HG02571 (cell line): ENCODE measurements at regions not wholly inside any gene's neighbourhood (a gene's known extent, or its start where the extent isn't known, plus 50 kb on each side); places are given as distances from the start of the nearest gene placed in this dataset.

Source experiments
- ATAC-seq: cut with Tn5 transposase; IDR thresholded peaks from one replicate; pipeline ENCODE4 v1.9.1; 2021; ENCODE audit warnings: mild to moderate bottlenecking, moderate library complexity; ENCODE audit not compliant: unreplicated experiment

DNA sequence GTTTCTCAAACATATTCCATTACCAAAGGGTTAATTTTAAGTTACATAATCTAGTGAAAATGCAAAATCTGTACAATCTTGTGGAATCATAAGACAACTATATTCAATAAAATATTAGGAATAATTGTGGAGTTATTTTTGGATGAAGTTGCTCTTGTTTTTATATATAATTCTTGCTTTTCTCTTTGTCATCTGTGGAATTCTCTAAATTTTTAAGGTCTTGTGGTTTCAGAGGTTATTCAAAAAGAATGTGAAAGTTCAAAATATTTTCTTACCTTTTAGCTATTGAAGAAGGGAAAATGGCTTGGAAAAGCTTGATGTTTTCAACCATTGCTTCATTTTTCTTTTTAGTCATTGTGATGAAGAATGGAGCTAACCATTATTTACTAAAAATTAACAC lies 552.1 kb downstream of the TFEC start:
- ATAC-seq, result no peak

DNA sequence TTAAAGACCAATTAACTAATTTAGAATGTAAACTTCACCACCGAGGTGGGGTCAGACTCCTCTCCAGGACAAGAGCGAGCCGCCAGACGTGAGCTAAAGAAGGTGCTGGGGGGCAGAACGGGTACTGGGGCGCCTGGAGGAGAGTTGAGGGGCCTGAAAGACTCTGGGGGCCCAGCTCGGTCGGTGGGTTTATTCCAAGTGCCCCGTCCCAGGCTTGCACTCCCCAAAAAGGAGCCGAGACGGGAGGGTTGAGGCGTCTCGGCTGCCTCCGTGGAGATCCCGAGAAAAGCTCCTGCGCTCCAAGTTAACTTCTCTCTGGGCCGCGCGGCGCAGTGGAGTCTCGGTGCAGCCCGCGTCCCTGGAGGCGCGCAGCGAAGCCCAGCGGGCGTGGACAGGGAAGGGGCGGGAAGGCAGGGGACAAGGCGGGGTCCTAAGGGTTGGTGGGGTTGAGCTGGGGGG lies 553.3 kb downstream of the TFEC start:
- ATAC-seq, result no peak

DNA sequence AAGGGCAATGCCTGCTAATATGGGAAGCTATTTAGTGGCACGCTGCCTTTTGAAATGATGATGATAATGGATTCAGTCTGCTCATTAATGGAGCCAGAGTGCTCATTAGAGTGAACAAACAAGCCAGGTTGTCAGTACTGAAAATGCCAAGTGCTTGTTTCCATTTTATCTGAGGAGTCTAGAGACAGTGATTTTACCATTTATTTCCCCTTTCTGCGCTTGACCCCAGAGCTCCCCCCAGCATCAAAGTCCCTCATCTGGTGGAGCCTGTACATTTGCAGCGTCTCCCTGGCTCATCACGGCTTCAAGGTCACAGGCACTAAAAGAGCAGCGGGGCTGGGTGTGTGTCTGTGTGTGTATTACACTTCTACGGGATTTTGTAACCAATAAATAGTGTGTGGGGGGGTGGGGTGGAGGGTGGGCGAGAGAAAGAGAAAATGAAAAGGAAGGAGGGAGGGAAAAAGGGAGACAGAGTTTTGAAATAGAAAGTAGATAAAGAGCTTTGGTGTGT lies 553.8 kb downstream of the TFEC start:
- ATAC-seq, result no peak

DNA sequence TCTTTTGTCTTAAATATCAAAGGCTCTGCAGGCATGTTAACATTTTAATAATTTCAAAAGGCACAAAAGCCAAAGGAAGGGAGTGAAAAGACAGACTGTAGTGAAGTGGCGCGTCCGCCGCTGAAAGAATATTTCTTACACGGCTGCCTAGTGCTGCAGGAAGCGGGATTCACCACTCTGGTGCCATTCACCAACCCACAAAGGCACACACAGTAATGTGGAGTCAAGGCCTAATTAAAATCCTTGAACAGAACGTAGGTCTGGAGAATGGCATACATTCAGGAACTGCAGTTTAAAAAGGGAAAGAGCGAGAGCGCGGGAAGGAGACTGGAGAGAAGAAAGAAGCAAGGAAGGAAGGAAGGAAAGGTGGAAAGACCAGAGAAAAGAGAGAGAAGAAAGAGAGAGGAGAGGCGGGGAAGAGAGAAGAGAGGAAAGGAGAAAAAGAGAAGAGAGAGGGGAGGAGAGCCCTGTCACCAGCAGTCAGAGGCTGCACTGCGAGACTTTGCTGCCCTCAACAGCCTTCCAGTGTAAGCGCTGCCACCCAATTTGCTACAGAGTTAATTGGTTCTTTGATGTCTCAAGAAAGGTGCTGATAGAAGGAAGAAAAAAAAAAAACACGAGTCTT lies 554.0 kb downstream of the MDFIC start:
- ATAC-seq, result no peak

DNA sequence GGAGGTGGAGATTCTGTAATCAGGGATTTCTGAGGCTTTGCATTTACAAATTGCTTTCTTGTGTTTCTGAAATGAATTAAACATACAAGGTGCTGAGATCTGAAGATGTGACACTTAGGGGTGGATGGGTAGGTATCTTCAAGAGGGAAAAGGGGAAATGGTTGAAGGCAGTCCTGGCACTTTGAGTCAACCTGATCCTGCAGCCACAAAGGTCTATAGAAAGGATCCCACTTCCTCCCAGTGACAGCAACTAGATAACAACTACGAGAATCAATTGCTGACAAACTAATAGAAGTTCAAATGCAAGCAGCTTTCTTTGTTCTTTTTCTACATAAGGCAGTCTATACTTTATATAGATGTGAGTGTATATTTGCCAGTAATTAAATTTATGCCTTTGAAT lies 553.3 kb downstream of the MDFIC start:
- ATAC-seq, result no peak

- ATAC-seq, result no peak
These were observed 552.2 kb downstream of the MDFIC start for GRCh38 chr7:115474137-115474536.

GRCh38 chr7:115471891-115472290 lies 550.0 kb downstream of the MDFIC start:
- ATAC-seq, result no peak

GRCh38 chr7:115462301-115463015 lies 540.6 kb downstream of the MDFIC start:
- no peak for ATAC-seq

- ATAC-seq, result no peak
These were observed 527.8 kb downstream of the MDFIC start for GRCh38 chr7:115449689-115450088.

GRCh38 chr7:115447495-115447894 lies 525.6 kb downstream of the MDFIC start:
- no peak for ATAC-seq

GRCh38 chr7:115441033-115441432 lies 519.1 kb downstream of the MDFIC start:
- ATAC-seq, result no peak

DNA sequence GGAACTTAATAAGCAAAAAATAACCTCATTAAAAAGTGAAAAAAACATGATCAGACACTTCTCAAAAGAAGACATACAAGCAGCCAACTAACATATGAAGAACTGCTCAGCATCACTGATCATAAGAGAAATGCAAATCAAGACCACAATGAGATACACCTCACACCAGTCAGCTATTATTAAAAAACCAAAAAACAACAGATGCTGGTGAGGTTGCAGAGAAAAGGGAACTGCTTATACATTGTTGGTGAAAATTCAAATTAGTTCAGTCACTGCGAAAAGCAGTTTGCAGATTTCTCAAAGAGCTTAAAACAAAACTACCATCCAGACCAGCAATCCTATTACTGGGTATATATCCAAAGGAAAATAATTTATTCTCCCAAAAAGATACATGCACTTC lies 513.3 kb downstream of the MDFIC start:
- peak; percentile 82 for ATAC-seq

DNA sequence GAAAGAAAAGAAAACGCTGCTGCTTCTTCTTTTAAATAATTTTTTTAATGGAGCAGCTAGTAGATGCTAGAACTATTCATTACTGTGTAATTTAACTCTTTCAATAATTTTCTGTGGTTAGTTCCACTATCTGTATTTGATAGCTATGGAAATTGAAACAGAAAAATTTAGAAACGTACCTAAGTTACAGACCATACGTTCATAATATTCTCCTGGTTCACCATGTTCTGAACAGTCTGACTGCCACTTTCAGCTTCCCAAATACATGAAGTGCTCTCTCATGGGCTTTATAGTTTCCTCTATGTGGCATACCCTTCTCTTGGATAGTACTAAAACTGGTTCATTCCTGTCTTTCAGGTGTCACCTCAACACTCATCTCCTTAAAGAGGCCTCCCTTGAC lies 508.0 kb downstream of the MDFIC start:
- no peak for ATAC-seq

DNA sequence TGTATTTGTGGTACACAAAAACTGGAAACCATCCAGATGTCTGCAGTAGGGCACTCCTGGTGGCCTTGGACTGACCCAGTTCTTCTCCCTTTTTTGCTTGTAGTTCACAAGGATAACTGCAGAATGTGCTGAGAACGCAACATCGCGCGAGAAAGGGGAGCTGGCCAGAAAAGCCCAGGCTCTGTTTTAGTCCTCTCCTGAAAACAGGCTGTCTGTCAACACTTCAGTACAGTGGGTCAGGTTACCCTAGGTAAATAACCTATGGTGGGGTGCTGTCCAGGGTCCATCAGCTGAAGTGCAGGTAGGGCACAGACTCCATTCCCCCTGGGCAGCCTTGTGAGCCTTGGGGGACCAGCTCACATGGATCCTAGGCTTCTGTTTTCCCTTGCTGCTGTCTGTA lies 495.8 kb downstream of the MDFIC start:
- ATAC-seq, result no peak

- ATAC-seq, result peak; percentile 91
These were observed 489.2 kb downstream of the MDFIC start for GRCh38 chr7:115410972-115411686.

GRCh38 chr7:115410434-115410820 lies 488.5 kb downstream of the MDFIC start:
- ATAC-seq, result no peak

DNA sequence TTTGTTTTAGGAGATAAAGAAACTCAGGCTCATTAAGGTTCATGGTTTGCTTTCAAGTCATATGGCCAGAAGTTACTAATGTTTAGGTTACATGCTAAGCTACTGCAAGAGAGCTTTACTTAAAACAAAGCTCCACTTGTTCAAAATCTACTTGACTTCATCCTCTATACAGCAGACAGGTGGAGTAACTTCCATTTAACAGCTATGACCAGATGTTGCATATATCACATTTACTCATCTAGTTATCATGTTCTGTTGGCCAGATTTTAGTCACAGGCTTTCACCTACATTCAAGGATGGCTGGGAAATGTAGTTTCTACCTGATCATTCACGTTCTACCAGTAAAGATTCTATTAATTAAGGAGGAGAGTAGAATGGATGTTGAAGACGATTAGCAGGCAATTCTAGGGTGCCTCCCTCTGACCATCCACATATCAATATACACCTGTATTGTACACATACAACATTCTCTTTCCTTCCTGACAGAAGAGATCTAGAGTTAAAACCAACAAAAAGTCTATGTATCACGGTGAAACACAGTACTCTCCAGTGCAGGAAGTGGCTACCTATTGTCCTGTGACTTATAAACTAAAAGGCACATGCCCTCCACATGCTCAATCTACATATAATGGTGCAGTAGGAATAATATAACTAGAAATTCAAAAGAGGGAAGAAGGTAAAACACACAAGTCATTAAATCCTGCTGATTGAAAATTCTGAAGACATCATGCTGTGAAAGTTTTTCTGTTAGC lies 488.0 kb downstream of the MDFIC start:
- ATAC-seq, result no peak

DNA sequence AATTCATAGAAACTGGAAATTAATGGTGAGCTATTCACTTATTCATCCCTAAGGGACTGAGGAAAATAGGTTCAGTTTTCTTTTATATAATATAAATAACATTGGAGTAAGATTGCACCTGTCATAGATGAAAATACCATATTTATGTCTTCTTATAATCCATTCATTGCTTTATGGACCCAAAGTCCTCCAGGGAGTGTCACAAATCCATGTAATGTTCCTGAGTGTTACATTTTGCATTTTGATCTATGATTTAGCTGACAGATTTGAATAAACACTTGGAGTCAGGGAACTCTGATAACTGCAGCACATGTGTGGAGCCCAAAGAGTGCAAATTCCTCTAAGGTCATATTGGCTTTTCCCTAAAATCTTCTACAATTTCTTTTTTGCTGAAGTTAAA lies 484.3 kb downstream of the MDFIC start:
- ATAC-seq, result no peak

- no peak for ATAC-seq
These were observed 465.2 kb downstream of the MDFIC start for GRCh38 chr7:115387137-115387536.

DNA sequence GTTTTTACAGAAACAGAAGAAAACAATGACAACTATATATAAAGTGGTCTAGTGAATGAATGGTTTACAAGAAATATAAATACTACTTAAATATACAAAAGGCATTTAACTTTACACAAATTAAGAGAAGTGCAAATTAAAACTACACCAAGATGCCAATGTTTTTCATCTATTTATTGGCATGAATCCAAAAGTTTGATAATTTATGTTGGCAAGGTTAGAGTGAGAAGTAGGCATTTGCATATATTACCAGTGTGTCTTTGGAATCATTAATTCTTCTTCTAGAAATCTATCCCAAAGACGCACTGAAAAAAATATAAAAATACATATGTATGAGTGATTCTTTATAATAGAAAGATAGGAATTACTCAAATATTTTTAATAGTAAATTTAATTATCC lies 457.4 kb downstream of the MDFIC start:
- no peak for ATAC-seq

- ATAC-seq, result no peak
These were observed 447.1 kb downstream of the MDFIC start for GRCh38 chr7:115368998-115369397.
